Stomach smooth muscle (tissue), 2 donors: ENCODE measurements at regions not wholly inside any gene's neighbourhood (a gene's known extent, or its start where the extent isn't known, plus 50 kb on each side); places are given as distances from the start of the nearest gene placed in this dataset.

Experiments used
- H3K27ac ChIP-seq: one replicate; pipeline ENCODE4 v1.7.0; 2013; ENCODE audit warnings: mild to moderate bottlenecking, low read length, inconsistent platforms
- H3K27me3 ChIP-seq, 2 donors: one replicate each; pipeline ENCODE4 v1.7.0; 2013; ENCODE audit warnings: low read length in 2 of 2; ENCODE audit not compliant: insufficient read depth in 2 of 2, control insufficient read depth in 1 of 2
- H3K36me3 ChIP-seq, 2 donors: one replicate each; pipeline ENCODE4 v1.7.0; 2013; ENCODE audit warnings: low read length in 2 of 2; ENCODE audit not compliant: control insufficient read depth in 2 of 2, insufficient read depth in 2 of 2
- H3K4me1 ChIP-seq: one replicate; pipeline ENCODE4 v1.7.0; 2013; ENCODE audit warnings: low read length; ENCODE audit not compliant: control insufficient read depth, insufficient read depth
- H3K4me3 ChIP-seq, 2 donors: one replicate each; pipeline ENCODE4 v1.7.0; 2013; ENCODE audit warnings: low read length in 2 of 2
- H3K9ac ChIP-seq, 2 donors: one replicate each; pipeline ENCODE4 v1.7.0; 2013; ENCODE audit warnings: low read length in 2 of 2, mild to moderate bottlenecking in 1 of 2
- H3K9me3 ChIP-seq, 2 donors: one replicate each; pipeline ENCODE4 v1.7.0; 2013; ENCODE audit warnings: low read length in 2 of 2; ENCODE audit not compliant: control insufficient read depth in 2 of 2
- donor health status: healthy.
- donor health status: Pancreatic carcinoma.

- Histone ChIP-seq H3K4me3 (no peak overlapping the region), H3K27ac (no peak overlapping the region), H3K4me1 (peaks cover 4% of the 10 kb centered on the region), H3K27me3 (no peaks in the 10 kb centered on the region), H3K9me3 (no peaks in the 10 kb centered on the region), H3K9ac (no peak overlapping the region), H3K36me3 (no peaks in the 10 kb centered on the region)
Measured at GRCh38 chr3:189118896-189119295, 52.9 kb upstream of the TPRG1 start.

GRCh38 chr3:189119950-189120349 lies 51.8 kb upstream of the TPRG1 start:
- no peaks in the 10 kb centered on the region for H3K27me3 ChIP-seq
- H3K9ac ChIP-seq: no peak overlapping the region
- no peak overlapping the region for H3K27ac ChIP-seq
- H3K4me1 ChIP-seq: peaks cover 7% of the 10 kb centered on the region
- H3K4me3 ChIP-seq: no peak overlapping the region
- H3K9me3 ChIP-seq: no peaks in the 10 kb centered on the region
- no peaks in the 10 kb centered on the region for H3K36me3 ChIP-seq

- Histone ChIP-seq H3K27me3 (no peaks in the 10 kb centered on the region), H3K27ac (no peak overlapping the region), H3K4me3 (no peak overlapping the region), H3K9ac (no peak overlapping the region), H3K36me3 (no peaks in the 10 kb centered on the region), H3K4me1 (peaks cover 7% of the 10 kb centered on the region), H3K9me3 (no peaks in the 10 kb centered on the region)
Measured at GRCh38 chr3:189121092-189121491, 50.7 kb upstream of the TPRG1 start.
